Mesendoderm (in vitro differentiated cells): ENCODE measurements at regions not wholly inside any gene's neighbourhood (a gene's known extent, or its start where the extent isn't known, plus 50 kb on each side); places are given as distances from the start of the nearest gene placed in this dataset.

Experiments
- DNase-seq: peaks from one replicate; pipeline ENCODE4 v3.0.0; 2013
- H2AK5ac ChIP-seq: 2 replicates; pipeline ENCODE4 v1.6.1; 2013; ENCODE audit warnings: low read length, inconsistent platforms
- H2BK120ac ChIP-seq: 2 replicates; pipeline ENCODE4 v1.6.1; 2013; ENCODE audit warnings: low read depth, mild to moderate bottlenecking, low read length, moderate library complexity, mixed read lengths
- H2BK15ac ChIP-seq: replicated peaks from 2 replicates; pipeline ENCODE4 v1.6.1; 2013; ENCODE audit warnings: low read depth, mild to moderate bottlenecking, moderate library complexity
- H2BK5ac ChIP-seq: 2 replicates; pipeline ENCODE4 v1.6.1; 2013; ENCODE audit warnings: low read length, inconsistent platforms
- H3K18ac ChIP-seq: 2 replicates; pipeline ENCODE4 v1.6.1; 2013; ENCODE audit warnings: mild to moderate bottlenecking, low read length, mixed read lengths
- H3K23ac ChIP-seq: one replicate; pipeline ENCODE4 v1.6.1; 2013; ENCODE audit warnings: low read length
- H3K27ac ChIP-seq: 2 replicates; pipeline ENCODE4 v1.5.1; 2013; ENCODE audit warnings: low read depth, mild to moderate bottlenecking, inconsistent platforms, low read length, moderate library complexity
- H3K27me3 ChIP-seq: 2 replicates; pipeline ENCODE4 v1.6.1; 2013; ENCODE audit warnings: low read length, control low read depth, mild to moderate bottlenecking, inconsistent platforms; ENCODE audit not compliant: insufficient read depth, poor library complexity
- H3K36me3 ChIP-seq: 2 replicates; pipeline ENCODE4 v1.6.1; 2013; ENCODE audit warnings: low read length, inconsistent platforms; ENCODE audit not compliant: control insufficient read depth, insufficient read depth
- H3K4ac ChIP-seq: one replicate; pipeline ENCODE4 v1.6.1; 2013; ENCODE audit warnings: low read depth, mild to moderate bottlenecking, low read length, moderate library complexity
- H3K4me1 ChIP-seq: 2 replicates; pipeline ENCODE4 v1.6.1; 2013; ENCODE audit warnings: low read depth, low read length, inconsistent platforms; ENCODE audit not compliant: control insufficient read depth
- H3K4me2 ChIP-seq: 2 replicates; pipeline ENCODE4 v1.6.1; 2013; ENCODE audit warnings: low read length
- H3K4me3 ChIP-seq: 2 replicates; pipeline ENCODE4 v1.5.1; 2013; ENCODE audit warnings: mild to moderate bottlenecking, low read length
- H3K56ac ChIP-seq: one replicate; pipeline ENCODE4 v1.6.1; 2013; ENCODE audit warnings: low read length
- H3K79me1 ChIP-seq: 2 replicates; pipeline ENCODE4 v1.6.1; 2013; ENCODE audit warnings: low read length, inconsistent platforms
- H3K79me2 ChIP-seq: 2 replicates; pipeline ENCODE4 v1.6.1; 2013; ENCODE audit warnings: mild to moderate bottlenecking, low read length; ENCODE audit not compliant: control insufficient read depth, insufficient read depth
- H3K9ac ChIP-seq: 2 replicates; pipeline ENCODE4 v1.6.1; 2013; ENCODE audit warnings: low read length, inconsistent platforms
- H4K5ac ChIP-seq: one replicate; pipeline ENCODE4 v1.6.1; 2013; ENCODE audit warnings: low read length
- H4K8ac ChIP-seq: one replicate; pipeline ENCODE4 v1.6.1; 2013; ENCODE audit warnings: low read depth, mild to moderate bottlenecking, control low read depth, low read length, moderate library complexity
- WGBS: extraction: QIAGEN DNeasy Blood & Tissue Kit; methylation state at CpG from one replicate; pipeline ENCODE4 v1.1.7; 2013; ENCODE audit warnings: low lambda C conversion rate, missing lambda C conversion rate; ENCODE audit not compliant: insufficient coverage; ENCODE audit errors: extremely low coverage; 5-methylcytosine and 5-hydroxymethylcytosine counted together

- Histone ChIP-seq H3K23ac (no peak overlapping the region), H2AK5ac (no peak overlapping the region), H2BK15ac (no peak overlapping the region), H3K56ac (no peak overlapping the region), H3K36me3 (no peaks in the 10 kb centered on the region), H3K4me1 (peaks cover 8% of the 10 kb centered on the region), H4K8ac (no peak overlapping the region), H3K18ac (no peak overlapping the region), H3K79me2 (no peaks in the 10 kb centered on the region), H4K5ac (no peak overlapping the region), H3K79me1 (no peaks in the 10 kb centered on the region), H3K4me2 (no peak overlapping the region), H3K4me3 (no peak overlapping the region), H3K4ac (no peak overlapping the region), H3K9ac (no peak overlapping the region), H2BK120ac (no peak overlapping the region), H3K27ac (no peak overlapping the region), H2BK5ac (no peak overlapping the region), H3K27me3 (no peaks in the 10 kb centered on the region)
- DNase-seq, result no peak
- no CpG with 5 or more reads among the region's 9 CpGs for WGBS
Observed at GRCh38 chr3:194745422-194746184, 59.9 kb downstream of the FAM43A start.

DNA sequence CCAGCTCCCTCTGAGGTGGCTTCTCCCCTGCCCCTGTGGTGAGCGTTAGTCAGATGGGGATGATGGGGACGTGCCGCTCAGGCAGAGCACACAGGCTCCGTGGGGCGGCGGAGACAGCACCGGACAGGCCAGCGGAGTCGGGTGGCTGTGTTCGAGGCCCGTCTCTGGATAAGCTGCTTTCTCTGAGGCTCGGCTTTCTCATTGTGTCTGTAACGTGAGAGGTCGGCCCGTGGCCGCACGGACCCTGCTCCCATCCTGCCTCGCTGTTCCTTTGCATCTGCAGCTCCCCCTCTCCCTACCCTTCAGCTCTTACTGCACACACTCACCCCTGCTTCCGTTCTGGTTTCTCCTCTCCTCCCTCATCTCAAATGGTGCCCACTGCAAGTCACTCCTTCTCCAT lies 62.5 kb downstream of the FAM43A start:
- no CpG with 5 or more reads among the region's 19 CpGs for WGBS
- H3K56ac ChIP-seq, result peak overlapping the region; percentile 10
- no peak overlapping the region for H3K18ac ChIP-seq
- H3K79me2 ChIP-seq, result no peaks in the 10 kb centered on the region
- no peak overlapping the region for H4K8ac ChIP-seq
- no peak overlapping the region for H3K4ac ChIP-seq
- no peak overlapping the region for H4K5ac ChIP-seq
- H3K4me2 ChIP-seq, result no peak overlapping the region
- no peak for DNase-seq
- no peaks in the 10 kb centered on the region for H3K27me3 ChIP-seq
- peak overlapping the region; percentile 19 for H3K23ac ChIP-seq
- no peak overlapping the region for H2BK15ac ChIP-seq
- H2BK5ac ChIP-seq, result no peak overlapping the region
- no peak overlapping the region for H3K27ac ChIP-seq
- no peak overlapping the region for H2AK5ac ChIP-seq
- H3K4me3 ChIP-seq, result no peak overlapping the region
- H2BK120ac ChIP-seq, result no peak overlapping the region
- H3K79me1 ChIP-seq, result no peaks in the 10 kb centered on the region
- H3K4me1 ChIP-seq, result peaks cover 1% of the 10 kb centered on the region
- no peaks in the 10 kb centered on the region for H3K36me3 ChIP-seq
- H3K9ac ChIP-seq, result no peak overlapping the region

GRCh38 chr3:194749631-194750490 lies 64.2 kb downstream of the FAM43A start:
- Histone ChIP-seq H2BK15ac (no peak overlapping the region), H3K4me1 (peaks cover 1% of the 10 kb centered on the region), H3K79me2 (no peaks in the 10 kb centered on the region), H3K56ac (no peak overlapping the region), H2AK5ac (no peak overlapping the region), H3K27ac (no peak overlapping the region), H3K79me1 (no peaks in the 10 kb centered on the region), H4K8ac (no peak overlapping the region), H2BK5ac (no peak overlapping the region), H3K4me2 (no peak overlapping the region), H3K36me3 (no peaks in the 10 kb centered on the region), H4K5ac (no peak overlapping the region), H3K18ac (no peak overlapping the region), H3K4ac (no peak overlapping the region), H3K23ac (no peak overlapping the region), H3K9ac (no peak overlapping the region), H3K27me3 (no peaks in the 10 kb centered on the region), H2BK120ac (no peak overlapping the region), H3K4me3 (no peak overlapping the region)
- no CpG with 5 or more reads among the region's 17 CpGs for WGBS
- no peak for DNase-seq

- Histone ChIP-seq H3K4me1 (peaks cover 1% of the 10 kb centered on the region), H2BK120ac (no peak overlapping the region), H2AK5ac (no peak overlapping the region), H2BK15ac (no peak overlapping the region), H3K18ac (no peak overlapping the region), H3K79me2 (no peaks in the 10 kb centered on the region), H2BK5ac (no peak overlapping the region), H3K4me3 (no peak overlapping the region), H3K4me2 (no peak overlapping the region), H3K36me3 (no peaks in the 10 kb centered on the region), H3K79me1 (no peaks in the 10 kb centered on the region), H3K27me3 (no peaks in the 10 kb centered on the region), H3K4ac (no peak overlapping the region), H4K8ac (no peak overlapping the region), H3K27ac (no peak overlapping the region), H3K56ac (no peak overlapping the region), H3K23ac (no peak overlapping the region), H3K9ac (no peak overlapping the region), H4K5ac (no peak overlapping the region)
- WGBS, result no CpG with 5 or more reads among the region's 5 CpGs
- DNase-seq, result no peak
Observed at GRCh38 chr3:194750491-194750828, 64.8 kb downstream of the FAM43A start.

- Histone ChIP-seq H2BK120ac (no peak overlapping the region), H3K79me1 (no peaks in the 10 kb centered on the region), H4K8ac (no peak overlapping the region), H3K36me3 (no peaks in the 10 kb centered on the region), H2BK5ac (no peak overlapping the region), H3K4ac (no peak overlapping the region), H3K23ac (no peak overlapping the region), H3K27me3 (no peaks in the 10 kb centered on the region), H3K4me1 (no peaks in the 10 kb centered on the region), H3K4me2 (no peak overlapping the region), H3K27ac (no peak overlapping the region), H2AK5ac (no peak overlapping the region), H2BK15ac (no peak overlapping the region), H3K79me2 (no peaks in the 10 kb centered on the region), H3K18ac (no peak overlapping the region), H4K5ac (no peak overlapping the region), H3K4me3 (no peak overlapping the region), H3K9ac (no peak overlapping the region), H3K56ac (no peak overlapping the region)
- DNase-seq, result no peak
- no CpG with 5 or more reads among the region's 29 CpGs for WGBS
Observed at GRCh38 chr3:194755671-194756459, 70.2 kb downstream of the FAM43A start.
